HEK293 (cell line): ENCODE measurements at regions not wholly inside any gene's neighbourhood (a gene's known extent, or its start where the extent isn't known, plus 50 kb on each side); places are given as distances from the start of the nearest gene placed in this dataset.

Experiments used
- CTCF ChIP-seq: fragments of 450-650 bp; formaldehyde crosslinking; IDR thresholded peaks from 2 replicates; pipeline ENCODE4 v1.5.1; 2016; ENCODE audit warnings: missing biosample characterization, missing genetic modification characterization
- ZBTB49 ChIP-seq: fragments of 450-650 bp; formaldehyde crosslinking; IDR thresholded peaks from 2 replicates; pipeline ENCODE4 v1.5.1; 2016; ENCODE audit warnings: missing biosample characterization, missing genetic modification characterization, low read depth
- ZNF660 ChIP-seq: fragments of 450-650 bp; IDR thresholded peaks from 2 replicates; pipeline ENCODE4 v1.5.1; 2018; ENCODE audit warnings: missing biosample characterization, mild to moderate bottlenecking, missing genetic modification characterization

GRCh38 chr2:111231532-111232252 is 111.0 kb downstream of the BCL2L11 start:
- TF ChIP-seq ZNF660 (tag by site-specific recombination) (no peak), ZBTB49 (tag by site-specific recombination) (no peak), CTCF (no peak)
